Ectodermal cell (in vitro differentiated cells): ENCODE measurements at regions not wholly inside any gene's neighbourhood (a gene's known extent, or its start where the extent isn't known, plus 50 kb on each side); places are given as distances from the start of the nearest gene placed in this dataset.

Source experiments
- H3K27ac ChIP-seq: 2 replicates; pipeline ENCODE4 v1.7.0; 2013; ENCODE audit warnings: mild to moderate bottlenecking, low read depth, low read length; ENCODE audit not compliant: insufficient read depth, poor library complexity, severe bottlenecking
- H3K27me3 ChIP-seq: 2 replicates; pipeline ENCODE4 v1.7.0; 2013; ENCODE audit warnings: mild to moderate bottlenecking, low read length; ENCODE audit not compliant: insufficient read depth, control insufficient read depth, poor library complexity, severe bottlenecking
- H3K36me3 ChIP-seq: one replicate; pipeline ENCODE4 v1.7.0; 2013; ENCODE audit warnings: low read length; ENCODE audit not compliant: control insufficient read depth, insufficient read depth
- H3K4me1 ChIP-seq: one replicate; pipeline ENCODE4 v1.7.0; 2013; ENCODE audit warnings: low read length; ENCODE audit not compliant: control insufficient read depth, insufficient read depth
- H3K4me3 ChIP-seq: 2 replicates; pipeline ENCODE4 v1.7.0; 2013; ENCODE audit warnings: low read depth, low read length, control low read depth; ENCODE audit not compliant: insufficient read depth
- H3K9me3 ChIP-seq: 2 replicates; pipeline ENCODE4 v1.7.0; 2013; ENCODE audit warnings: mild to moderate bottlenecking, low read length, moderate library complexity; ENCODE audit not compliant: control insufficient read depth
- WGBS, 2 experiments: methylation state at CpG; one replicate each; pipeline ENCODE4 v1.1.7; 2013; ENCODE audit warnings: missing lambda C conversion rate in 2 of 2; 5-methylcytosine and 5-hydroxymethylcytosine counted together

DNA sequence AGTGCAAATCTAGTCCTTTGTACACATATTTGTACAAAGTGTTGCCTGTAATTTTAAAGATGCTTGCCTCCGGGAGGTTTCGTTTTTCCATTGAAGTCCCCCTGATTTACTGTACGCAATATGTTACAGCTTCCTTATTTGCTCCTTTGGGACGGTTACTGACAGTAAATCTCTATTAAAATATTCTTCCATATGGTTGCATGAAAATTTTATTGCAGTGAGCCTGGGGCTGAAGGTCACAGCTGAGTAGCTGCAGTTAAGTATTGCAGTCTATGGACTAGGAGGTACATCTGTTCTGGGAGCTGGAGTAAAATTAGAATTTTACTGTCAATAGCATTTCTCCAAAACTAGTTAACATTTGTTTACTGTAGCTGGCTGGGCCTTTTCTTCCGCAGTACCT is 119.2 kb downstream of the ETAA1 start:
- Histone ChIP-seq H3K4me1 (no peaks in the 10 kb centered on the region), H3K27me3 (no peaks in the 10 kb centered on the region), H3K27ac (no peak overlapping the region), H3K9me3 (no peaks in the 10 kb centered on the region), H3K4me3 (no peak overlapping the region), H3K36me3 (no peaks in the 10 kb centered on the region)
- whole genome bisulfite sequencing, 2 experiments = 94 to 100% methylated on average over 4 to 5 of the region's 5 CpGs

DNA sequence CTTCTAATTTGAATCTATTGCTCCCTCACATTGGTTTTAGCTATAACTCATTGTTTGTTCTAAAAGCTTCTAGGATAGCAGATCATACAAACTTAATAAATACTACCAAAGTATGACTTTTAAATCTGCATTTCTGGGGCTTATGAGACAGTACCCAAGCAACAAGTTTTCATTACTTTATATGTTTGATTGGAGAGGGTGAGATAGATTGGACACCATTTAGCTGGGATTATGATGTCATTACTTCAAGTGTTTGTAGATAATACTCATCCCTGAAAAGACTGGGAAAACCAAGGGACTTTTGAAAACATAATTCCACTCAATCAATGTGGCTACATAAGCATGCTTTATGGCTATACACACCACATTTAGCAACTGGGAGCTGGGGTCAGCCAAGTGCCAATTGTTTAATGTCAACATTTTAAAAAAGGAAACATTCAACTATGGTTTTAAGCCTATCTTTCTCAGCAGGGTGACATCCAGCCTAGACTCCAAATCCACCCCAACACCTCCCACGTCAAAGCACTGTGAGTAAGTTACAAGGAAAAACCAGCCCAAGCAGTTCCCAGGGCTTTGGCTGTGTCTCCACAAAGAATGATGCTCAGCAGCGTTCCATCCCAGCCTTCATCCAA is 119.9 kb downstream of the ETAA1 start:
- H3K27me3 ChIP-seq = no peaks in the 10 kb centered on the region
- no peak overlapping the region for H3K4me3 ChIP-seq
- no peak overlapping the region for H3K27ac ChIP-seq
- H3K4me1 ChIP-seq = no peaks in the 10 kb centered on the region
- no peaks in the 10 kb centered on the region for H3K36me3 ChIP-seq
- H3K9me3 ChIP-seq = no peaks in the 10 kb centered on the region
- WGBS, 2 experiments = 90 to 94% methylated on average over 2 of the region's 2 CpGs

DNA sequence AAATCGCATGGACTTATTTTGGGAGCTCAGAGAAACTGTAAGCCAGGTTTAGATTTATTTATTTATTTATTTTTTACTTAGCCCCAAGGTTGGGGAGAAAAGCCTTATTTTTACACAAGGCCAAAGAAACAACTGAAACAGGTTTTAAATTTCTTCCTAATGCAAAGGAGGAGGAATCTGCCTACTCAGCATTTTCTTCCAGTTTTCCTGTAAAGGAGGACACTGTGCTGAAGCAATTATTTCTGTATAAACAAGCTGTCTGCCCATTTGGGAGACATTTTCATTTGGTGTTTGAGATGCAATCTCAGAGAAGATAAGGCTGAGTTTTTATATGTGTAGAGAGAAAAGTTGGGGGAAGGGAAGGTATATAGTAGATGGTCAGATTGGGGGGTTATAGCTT is 125.0 kb downstream of the ETAA1 start:
- no peaks in the 10 kb centered on the region for H3K27me3 ChIP-seq
- 83% methylated on average over 1 of the region's 1 CpG; no CpG with 5 or more reads in 1 of the 2 experiments for WGBS, 2 experiments

DNA sequence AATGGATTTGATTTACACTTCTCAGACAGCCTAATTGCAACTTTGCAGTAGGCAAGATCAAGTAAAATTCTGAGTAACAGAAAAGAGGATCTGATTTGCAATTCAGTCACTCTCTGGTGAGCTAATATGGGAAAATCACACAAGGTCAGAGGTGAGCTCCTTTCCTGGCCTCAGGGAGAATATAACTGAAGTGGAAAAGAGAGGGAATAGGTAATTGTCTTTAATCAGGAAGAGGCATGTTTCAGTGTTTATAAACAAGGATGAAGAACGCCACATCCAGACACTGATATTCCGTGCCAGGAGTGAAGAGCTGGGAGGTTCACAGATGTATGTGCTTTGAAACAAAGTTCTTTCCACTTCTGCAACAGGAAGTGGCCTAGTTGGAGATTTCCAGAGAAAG is 127.1 kb downstream of the ETAA1 start:
- H3K36me3 ChIP-seq = no peaks in the 10 kb centered on the region
- no peaks in the 10 kb centered on the region for H3K9me3 ChIP-seq
- no peak overlapping the region for H3K4me3 ChIP-seq
- no peaks in the 10 kb centered on the region for H3K27me3 ChIP-seq
- no peak overlapping the region for H3K27ac ChIP-seq
- H3K4me1 ChIP-seq = no peaks in the 10 kb centered on the region
- WGBS, 2 experiments = 91 to 97% methylated on average over 2 of the region's 2 CpGs

More for the DNA sequence above, 125.0 kb downstream of the ETAA1 start:
- Histone ChIP-seq H3K36me3 (no peaks in the 10 kb centered on the region), H3K4me3 (no peak overlapping the region), H3K9me3 (no peaks in the 10 kb centered on the region), H3K4me1 (no peaks in the 10 kb centered on the region), H3K27ac (no peak overlapping the region)

DNA sequence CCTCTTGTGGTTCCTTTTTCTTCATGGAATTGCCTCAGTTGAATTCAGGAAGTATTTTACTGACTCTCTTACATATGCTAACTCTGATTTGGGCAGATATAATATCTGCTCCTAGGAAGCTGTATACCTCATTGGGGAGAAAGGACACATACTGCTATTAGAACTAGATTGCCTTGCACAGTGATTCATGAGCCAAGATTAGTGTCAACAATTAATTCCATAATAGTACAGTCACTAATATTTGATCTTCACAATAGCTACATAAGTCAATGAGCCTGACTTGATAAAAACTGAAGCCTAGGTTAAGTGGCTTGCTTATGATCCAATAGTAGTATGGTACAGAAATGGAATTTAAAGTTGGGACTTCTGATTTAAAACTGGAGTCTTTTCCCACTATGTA is 127.6 kb downstream of the ETAA1 start:
- no peak overlapping the region for H3K27ac ChIP-seq

DNA sequence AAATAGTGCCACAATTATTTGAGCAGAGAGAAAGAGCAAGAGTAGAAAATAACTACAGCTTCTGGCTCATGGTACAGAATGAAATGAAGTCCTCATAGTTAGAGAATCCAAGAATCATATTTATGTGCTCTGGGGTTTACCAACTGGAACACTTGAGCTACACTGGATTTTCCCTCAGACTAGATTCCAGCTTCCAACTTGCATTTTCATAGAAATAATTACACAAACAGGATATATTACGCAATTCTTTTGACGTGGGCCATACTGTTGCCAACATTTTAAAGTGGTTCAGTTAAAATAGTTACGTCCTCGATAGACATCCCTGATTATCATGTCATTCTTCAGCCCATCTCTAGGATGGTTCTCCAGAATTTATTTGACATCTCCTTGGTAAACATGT is 129.2 kb downstream of the ETAA1 start:
- Histone ChIP-seq H3K27ac (no peak overlapping the region), H3K36me3 (no peaks in the 10 kb centered on the region), H3K9me3 (no peaks in the 10 kb centered on the region), H3K4me3 (no peak overlapping the region), H3K27me3 (no peaks in the 10 kb centered on the region), H3K4me1 (no peaks in the 10 kb centered on the region)
- 90 to 96% methylated on average over 4 of the region's 4 CpGs for WGBS, 2 experiments

More for the DNA sequence above, 127.6 kb downstream of the ETAA1 start:
- Histone ChIP-seq H3K27me3 (no peaks in the 10 kb centered on the region), H3K36me3 (no peaks in the 10 kb centered on the region), H3K4me1 (no peaks in the 10 kb centered on the region), H3K4me3 (no peak overlapping the region), H3K9me3 (no peaks in the 10 kb centered on the region)

DNA sequence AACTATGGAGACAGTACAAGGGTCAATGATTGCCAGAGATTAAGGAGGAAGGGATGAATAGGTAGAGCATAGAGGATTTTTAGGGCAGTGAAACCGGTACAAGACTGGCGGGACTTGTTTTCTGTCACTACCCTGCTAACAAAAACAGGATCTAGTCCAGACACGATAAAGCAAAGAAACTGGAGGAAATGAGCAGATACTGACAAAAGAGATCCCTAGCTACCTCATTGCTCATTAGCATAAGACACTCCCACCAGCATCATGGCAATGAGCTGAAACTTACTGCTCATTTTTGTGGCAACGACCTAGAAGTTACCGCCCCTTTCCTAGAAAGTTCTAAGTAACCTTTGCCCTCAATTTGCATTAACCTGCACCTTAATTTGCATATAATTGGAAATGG is 131.2 kb downstream of the ETAA1 start:
- Histone ChIP-seq H3K27me3 (no peaks in the 10 kb centered on the region), H3K4me3 (no peak overlapping the region)
- 95 to 96% methylated on average over 5 of the region's 5 CpGs for WGBS, 2 experiments

DNA sequence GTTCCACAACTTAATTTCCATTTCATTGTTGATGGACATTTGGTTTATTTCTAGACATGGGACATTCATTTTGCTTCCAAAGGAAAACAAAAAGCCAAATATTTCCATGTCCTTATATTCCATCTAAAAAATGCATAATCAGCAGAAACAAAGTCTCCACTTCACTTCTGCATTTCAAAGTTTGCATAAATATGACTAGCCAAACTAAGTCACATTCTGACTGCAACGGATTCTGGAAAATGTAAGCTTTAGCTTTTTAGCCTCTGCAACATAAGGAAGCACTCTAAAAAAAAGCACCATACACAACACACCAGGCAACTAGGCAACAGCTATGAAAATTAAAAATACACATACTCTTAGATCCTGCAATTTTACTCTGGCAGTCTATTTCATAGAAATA is 135.3 kb downstream of the ETAA1 start:
- H3K9me3 ChIP-seq = no peaks in the 10 kb centered on the region
- no peaks in the 10 kb centered on the region for H3K36me3 ChIP-seq
- no peaks in the 10 kb centered on the region for H3K27me3 ChIP-seq
- no peak overlapping the region for H3K27ac ChIP-seq
- no peaks in the 10 kb centered on the region for H3K4me1 ChIP-seq
- 86 to 96% methylated on average over 1 of the region's 1 CpG for WGBS, 2 experiments
- no peak overlapping the region for H3K4me3 ChIP-seq

More for the DNA sequence above, 131.2 kb downstream of the ETAA1 start:
- H3K4me1 ChIP-seq = no peaks in the 10 kb centered on the region
- no peak overlapping the region for H3K27ac ChIP-seq
- H3K36me3 ChIP-seq = no peaks in the 10 kb centered on the region
- H3K9me3 ChIP-seq = no peaks in the 10 kb centered on the region

DNA sequence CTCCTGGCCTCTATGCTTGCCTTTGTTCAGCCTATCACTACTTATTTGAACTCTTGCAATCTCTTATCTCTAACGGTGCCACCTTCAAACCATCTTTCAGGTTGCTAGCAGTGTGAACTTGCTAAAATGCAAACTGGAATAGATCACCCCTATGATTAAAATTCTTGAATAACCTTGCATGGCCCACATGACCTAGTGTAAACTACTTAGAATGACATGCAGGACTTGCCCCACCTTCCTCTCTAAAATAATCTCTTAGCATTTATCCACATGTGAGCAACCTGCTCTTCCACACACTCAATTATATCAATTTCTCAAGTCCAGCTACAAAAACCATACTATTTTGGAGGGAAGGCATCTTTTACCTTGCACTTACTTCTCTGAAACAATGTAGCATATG is 137.6 kb downstream of the ETAA1 start:
- WGBS, 2 experiments = 95 to 100% methylated on average over 1 of the region's 1 CpG
- Histone ChIP-seq H3K27me3 (no peaks in the 10 kb centered on the region), H3K9me3 (no peaks in the 10 kb centered on the region), H3K4me1 (no peaks in the 10 kb centered on the region), H3K27ac (no peak overlapping the region), H3K4me3 (no peak overlapping the region), H3K36me3 (no peaks in the 10 kb centered on the region)

DNA sequence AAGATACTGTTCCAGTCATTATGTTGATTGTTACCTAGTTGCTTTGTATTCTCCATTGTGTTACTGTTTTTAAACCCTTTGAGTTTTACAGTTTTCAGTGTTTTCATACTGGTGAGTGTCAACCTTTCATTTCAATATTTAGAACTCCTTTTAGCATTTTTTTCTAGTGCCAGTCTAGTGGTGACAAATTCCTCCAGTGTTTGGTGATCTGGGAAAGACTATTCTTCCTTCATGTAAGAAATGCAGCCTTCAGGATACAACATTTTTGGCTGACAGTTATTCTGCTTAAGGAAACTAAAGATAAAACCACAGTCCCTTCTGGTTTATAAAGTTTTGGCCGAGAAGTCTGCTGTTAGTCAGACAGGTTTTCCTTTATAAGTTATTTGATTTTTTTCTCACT is 143.8 kb downstream of the ETAA1 start:
- no peaks in the 10 kb centered on the region for H3K4me1 ChIP-seq
- WGBS, 2 experiments = 100% methylated on average over 1 of the region's 1 CpG; no CpG with 5 or more reads in 1 of the 2 experiments
- H3K36me3 ChIP-seq = no peaks in the 10 kb centered on the region
- H3K27ac ChIP-seq = no peak overlapping the region
- H3K9me3 ChIP-seq = no peaks in the 10 kb centered on the region
- no peaks in the 10 kb centered on the region for H3K27me3 ChIP-seq
- H3K4me3 ChIP-seq = no peak overlapping the region

DNA sequence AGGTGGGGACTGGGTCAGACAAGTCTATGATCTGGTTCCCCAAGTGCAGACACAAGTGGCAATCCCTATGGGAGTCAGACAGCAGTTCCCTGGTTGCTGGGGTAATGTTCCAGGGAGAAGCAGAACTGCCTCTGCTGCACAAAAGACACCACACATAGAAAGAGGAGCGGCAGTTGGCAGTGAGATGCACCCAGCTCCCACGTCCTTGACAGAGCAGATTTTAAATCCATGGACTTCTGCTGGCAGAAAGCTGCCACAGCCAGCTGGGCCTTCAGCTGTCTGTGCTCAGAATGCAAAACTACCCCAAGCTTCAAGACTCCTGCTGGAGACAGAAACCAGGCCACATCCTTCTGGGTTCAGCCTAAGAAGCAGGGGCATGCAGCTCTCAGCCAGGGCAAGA is 147.2 kb downstream of the ETAA1 start:
- Histone ChIP-seq H3K4me3 (no peak overlapping the region), H3K36me3 (no peaks in the 10 kb centered on the region), H3K27me3 (no peaks in the 10 kb centered on the region), H3K9me3 (no peaks in the 10 kb centered on the region), H3K27ac (no peak overlapping the region), H3K4me1 (peaks cover 3% of the 10 kb centered on the region)
- WGBS, 2 experiments = 61 to 71% methylated on average over 2 of the region's 2 CpGs
